Uterus (tissue), 2 donors: ENCODE measurements at regions not wholly inside any gene's neighbourhood (a gene's known extent, or its start where the extent isn't known, plus 50 kb on each side); places are given as distances from the start of the nearest gene placed in this dataset.

Source experiments
- POLR2A ChIP-seq, 2 donors: fragments of 450-650 bp; IDR thresholded peaks; one replicate each; pipeline ENCODE4 v1.6.1; 2016; ENCODE audit warnings: antibody characterized with exemption in 2 of 2, mild to moderate bottlenecking in 1 of 2, moderate library complexity in 1 of 2
- TF ChIP-seq, protein P1 (sequence below), 4 experiments: fragments of 200-600 bp in 2 of 4; fragments of 450-650 bp in 2 of 4; sonication (generic) in 2 of 4; IDR thresholded peaks; one replicate each; pipeline ENCODE4 v1.5.1; 2016 to 2019; ENCODE audit warnings: antibody characterized with exemption in 4 of 4, mild to moderate bottlenecking in 2 of 4, moderate library complexity in 1 of 4

DNA sequence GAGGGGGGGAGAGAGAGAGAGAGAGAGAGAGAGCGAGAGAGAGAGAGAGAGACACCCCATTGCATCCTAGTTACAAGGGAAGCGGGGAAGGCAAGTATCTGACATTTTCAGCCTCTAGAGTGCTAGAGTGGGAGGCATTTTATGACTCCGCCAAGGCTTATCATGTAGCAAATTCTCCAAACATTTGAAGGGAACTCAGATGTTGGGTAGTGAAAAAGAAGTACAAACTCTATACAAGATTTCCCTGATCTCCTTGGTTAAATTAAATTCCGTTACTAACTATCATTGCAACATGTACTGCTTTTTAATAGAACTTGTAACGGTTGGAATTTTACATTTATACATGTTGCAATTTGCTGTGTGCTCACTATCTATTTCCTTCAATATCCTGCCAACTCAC, 83.4 kb upstream of the FAM3C start:
- no peak for TF ChIP-seq POLR2A (IDR thresholded peaks at IDR 0.05)
- TF ChIP-seq, protein P1, sequence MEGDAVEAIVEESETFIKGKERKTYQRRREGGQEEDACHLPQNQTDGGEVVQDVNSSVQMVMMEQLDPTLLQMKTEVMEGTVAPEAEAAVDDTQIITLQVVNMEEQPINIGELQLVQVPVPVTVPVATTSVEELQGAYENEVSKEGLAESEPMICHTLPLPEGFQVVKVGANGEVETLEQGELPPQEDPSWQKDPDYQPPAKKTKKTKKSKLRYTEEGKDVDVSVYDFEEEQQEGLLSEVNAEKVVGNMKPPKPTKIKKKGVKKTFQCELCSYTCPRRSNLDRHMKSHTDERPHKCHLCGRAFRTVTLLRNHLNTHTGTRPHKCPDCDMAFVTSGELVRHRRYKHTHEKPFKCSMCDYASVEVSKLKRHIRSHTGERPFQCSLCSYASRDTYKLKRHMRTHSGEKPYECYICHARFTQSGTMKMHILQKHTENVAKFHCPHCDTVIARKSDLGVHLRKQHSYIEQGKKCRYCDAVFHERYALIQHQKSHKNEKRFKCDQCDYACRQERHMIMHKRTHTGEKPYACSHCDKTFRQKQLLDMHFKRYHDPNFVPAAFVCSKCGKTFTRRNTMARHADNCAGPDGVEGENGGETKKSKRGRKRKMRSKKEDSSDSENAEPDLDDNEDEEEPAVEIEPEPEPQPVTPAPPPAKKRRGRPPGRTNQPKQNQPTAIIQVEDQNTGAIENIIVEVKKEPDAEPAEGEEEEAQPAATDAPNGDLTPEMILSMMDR (IDR thresholded peaks at IDR 0.05) = no peak
